ENCODE measurements at regions not wholly inside any gene's neighbourhood (a gene's known extent, or its start where the extent isn't known, plus 50 kb on each side); places are given as distances from the start of the nearest gene placed in this dataset.

DNA sequence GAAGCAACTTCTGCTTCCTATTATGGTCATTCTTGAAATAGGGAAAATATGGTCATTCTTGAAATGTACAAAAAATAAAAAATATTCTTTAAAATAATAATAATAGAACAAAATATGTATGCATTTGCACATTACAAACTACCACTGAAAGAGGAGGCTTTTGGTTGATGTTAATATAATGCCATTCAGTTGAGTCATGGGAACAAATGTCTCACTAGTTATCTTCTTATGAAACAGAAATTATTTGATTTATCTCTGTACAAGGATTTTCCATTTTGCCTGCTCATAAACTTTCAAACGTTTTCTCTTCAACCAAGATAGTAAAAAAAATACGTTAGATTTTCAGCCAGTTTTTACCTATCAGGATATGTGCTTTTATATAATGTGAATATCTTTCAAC, 1662.7 kb downstream of the OTOL1 start:
- TF ChIP-seq, protein P1, sequence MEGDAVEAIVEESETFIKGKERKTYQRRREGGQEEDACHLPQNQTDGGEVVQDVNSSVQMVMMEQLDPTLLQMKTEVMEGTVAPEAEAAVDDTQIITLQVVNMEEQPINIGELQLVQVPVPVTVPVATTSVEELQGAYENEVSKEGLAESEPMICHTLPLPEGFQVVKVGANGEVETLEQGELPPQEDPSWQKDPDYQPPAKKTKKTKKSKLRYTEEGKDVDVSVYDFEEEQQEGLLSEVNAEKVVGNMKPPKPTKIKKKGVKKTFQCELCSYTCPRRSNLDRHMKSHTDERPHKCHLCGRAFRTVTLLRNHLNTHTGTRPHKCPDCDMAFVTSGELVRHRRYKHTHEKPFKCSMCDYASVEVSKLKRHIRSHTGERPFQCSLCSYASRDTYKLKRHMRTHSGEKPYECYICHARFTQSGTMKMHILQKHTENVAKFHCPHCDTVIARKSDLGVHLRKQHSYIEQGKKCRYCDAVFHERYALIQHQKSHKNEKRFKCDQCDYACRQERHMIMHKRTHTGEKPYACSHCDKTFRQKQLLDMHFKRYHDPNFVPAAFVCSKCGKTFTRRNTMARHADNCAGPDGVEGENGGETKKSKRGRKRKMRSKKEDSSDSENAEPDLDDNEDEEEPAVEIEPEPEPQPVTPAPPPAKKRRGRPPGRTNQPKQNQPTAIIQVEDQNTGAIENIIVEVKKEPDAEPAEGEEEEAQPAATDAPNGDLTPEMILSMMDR (IDR thresholded peaks at IDR 0.05; ENCODE audit: extremely low read depth, insufficient read depth, missing control alignments), result no peak
- no peak for DNase-seq (ENCODE audit: low spot score)
- in situ Hi-C loops (cut with MboI; ENCODE audit: low pct_unique_long_range_greater_than_20kb, low sequenced_read_pairs, unreplicated experiment), result no loop called here

DNA sequence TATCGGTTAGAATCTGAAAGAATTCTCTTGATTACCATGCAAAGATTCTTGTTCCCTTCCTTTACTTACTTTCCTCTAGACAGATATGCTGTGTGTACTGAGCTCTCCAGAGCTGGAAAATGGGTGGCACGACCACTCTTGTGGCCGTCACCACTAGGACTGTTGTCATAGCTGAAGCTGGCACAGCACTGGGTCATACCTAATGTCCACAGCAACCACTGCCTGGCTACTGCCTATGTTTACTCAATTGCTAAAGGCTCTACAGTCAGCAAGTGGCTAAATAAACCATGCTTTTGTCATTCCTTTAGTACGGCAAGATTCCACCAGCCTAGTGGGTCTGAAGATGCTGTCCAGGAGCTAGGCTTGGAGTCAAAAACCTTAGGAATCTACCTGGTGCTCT, 1643.0 kb downstream of the OTOL1 start:
- in situ Hi-C loops (cut with MboI; ENCODE audit: low pct_unique_long_range_greater_than_20kb, low sequenced_read_pairs, unreplicated experiment), result no loop called here
- DNase-seq (ENCODE audit: low spot score), result no peak
- TF ChIP-seq, protein P1 (IDR thresholded peaks at IDR 0.05; ENCODE audit: extremely low read depth, insufficient read depth, missing control alignments), result no peak

DNA sequence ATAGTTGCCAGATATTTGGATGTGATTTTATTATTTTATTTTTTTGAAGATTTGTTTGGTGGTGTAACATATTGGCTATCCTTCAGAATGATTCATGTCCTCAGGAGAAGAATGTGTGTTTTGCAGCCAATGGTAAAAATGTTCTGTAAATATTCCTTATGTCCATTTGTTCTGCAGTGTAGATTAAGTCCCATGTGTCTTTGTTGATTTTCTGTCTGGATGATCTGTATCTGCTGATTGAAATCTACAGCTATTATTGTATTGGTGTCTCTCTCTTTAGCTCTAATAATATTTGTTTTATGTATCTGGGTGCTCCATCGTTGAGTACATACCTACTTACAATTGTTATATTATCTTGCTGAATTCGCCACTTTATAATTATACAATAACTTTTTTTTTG, 1641.7 kb downstream of the OTOL1 start:
- in situ Hi-C loops (cut with MboI; ENCODE audit: low pct_unique_long_range_greater_than_20kb, low sequenced_read_pairs, unreplicated experiment), result no loop called here
- DNase-seq (ENCODE audit: low spot score), result no peak
- TF ChIP-seq, protein P1 (IDR thresholded peaks at IDR 0.05; ENCODE audit: extremely low read depth, insufficient read depth, missing control alignments), result no peak

- in situ Hi-C loops (cut with MboI; ENCODE audit: low pct_unique_long_range_greater_than_20kb, low sequenced_read_pairs, unreplicated experiment), result no loop called here
- TF ChIP-seq, protein P1 (IDR thresholded peaks at IDR 0.05; ENCODE audit: extremely low read depth, insufficient read depth, missing control alignments), result no peak
- DNase-seq (ENCODE audit: low spot score), result no peak
Measured at GRCh38 chr3:163132111-163132510, 1635.5 kb downstream of the OTOL1 start.

GRCh38 chr3:163129287-163129686, 1632.7 kb downstream of the OTOL1 start:
- DNase-seq (ENCODE audit: low spot score), result no peak
- TF ChIP-seq, protein P1 (IDR thresholded peaks at IDR 0.05; ENCODE audit: extremely low read depth, insufficient read depth, missing control alignments), result no peak
- in situ Hi-C loops (cut with MboI; ENCODE audit: low pct_unique_long_range_greater_than_20kb, low sequenced_read_pairs, unreplicated experiment), result no loop called here

DNA sequence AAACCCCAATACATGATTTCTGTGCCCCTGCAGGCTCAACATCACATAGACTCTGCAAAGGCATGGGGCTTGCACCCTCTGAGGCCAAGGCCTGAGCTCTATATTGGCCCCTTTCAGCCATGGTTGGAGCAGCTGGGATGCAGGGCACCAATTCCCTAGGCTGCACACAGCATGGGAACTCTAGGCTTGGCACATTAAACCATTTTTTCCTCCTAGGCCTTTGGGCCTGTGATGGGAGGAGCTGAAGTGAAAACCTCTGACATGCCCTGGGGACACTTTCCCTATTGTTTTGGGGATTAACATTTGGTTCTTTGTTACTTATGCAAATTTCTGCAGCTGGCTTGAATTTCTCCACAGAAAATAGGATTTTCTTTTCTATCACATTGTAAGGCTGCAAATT, 1629.5 kb downstream of the OTOL1 start:
- TF ChIP-seq, protein P1 (IDR thresholded peaks at IDR 0.05; ENCODE audit: extremely low read depth, insufficient read depth, missing control alignments), result no peak
- in situ Hi-C loops (cut with MboI; ENCODE audit: low pct_unique_long_range_greater_than_20kb, low sequenced_read_pairs, unreplicated experiment), result no loop called here
- DNase-seq (ENCODE audit: low spot score), result no peak

Measured in GM13977 (cell line).